Type B pancreatic cell (in vitro differentiated cells): ENCODE measurements at regions not wholly inside any gene's neighbourhood (a gene's known extent, or its start where the extent isn't known, plus 50 kb on each side); places are given as distances from the start of the nearest gene placed in this dataset.

Experiments used
- DNase-seq: peaks from one replicate; pipeline ENCODE4 v3.0.0; 2021; ENCODE audit warnings: mixed read lengths; ENCODE audit not compliant: unreplicated experiment; ENCODE audit errors: extremely low spot score
- H3K27ac Mint-ChIP-seq: 2 replicates; pipeline ENCODE4 v1.8.0; 2021; ENCODE audit warnings: mild to moderate bottlenecking, mixed read lengths
- H3K27me3 Mint-ChIP-seq: 2 replicates; pipeline ENCODE4 v1.8.0; 2021; ENCODE audit warnings: mixed read lengths
- H3K36me3 Mint-ChIP-seq: 2 replicates; pipeline ENCODE4 v1.8.0; 2021; ENCODE audit warnings: mixed read lengths
- H3K4me1 Mint-ChIP-seq: one replicate; pipeline ENCODE4 v1.8.0; 2021; ENCODE audit warnings: mixed read lengths; ENCODE audit not compliant: unreplicated experiment
- H3K4me3 Mint-ChIP-seq: 2 replicates; pipeline ENCODE4 v1.8.0; 2021; ENCODE audit warnings: mild to moderate bottlenecking, mixed read lengths
- H3K9me3 Mint-ChIP-seq: 2 replicates; pipeline ENCODE4 v1.8.0; 2021; ENCODE audit warnings: mixed read lengths
- CTCF ChIP-seq: fragments of 200-600 bp; sonication (generic); conservative IDR thresholded peaks from 2 replicates; pipeline ENCODE4 v1.5.0; 2021; ENCODE audit warnings: antibody characterized with exemption, mild to moderate bottlenecking

DNA sequence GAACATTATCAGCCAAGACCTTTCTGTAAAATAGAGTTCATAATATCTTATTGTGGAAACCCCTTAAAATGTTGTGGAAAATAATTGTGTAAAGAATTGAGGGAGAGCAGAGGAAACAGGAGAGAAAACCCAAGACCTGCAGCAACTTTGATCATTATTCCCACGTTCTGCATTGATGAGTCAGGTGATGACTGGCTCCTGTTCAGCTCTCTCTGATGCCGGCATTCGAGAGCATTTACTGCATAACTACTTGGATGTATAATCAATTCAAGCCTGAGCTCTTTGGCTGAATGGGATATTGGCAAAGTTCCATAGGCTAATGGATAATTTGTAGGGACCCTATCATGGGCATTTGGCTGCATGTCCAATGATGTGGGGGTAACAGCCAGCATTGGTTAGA is 176.3 kb upstream of the ARID2 start:
- Mint-ChIP-seq H3K27me3 (no peaks in the 10 kb centered on the region), H3K27ac (no peak overlapping the region), H3K36me3 (no peaks in the 10 kb centered on the region), H3K4me3 (no peak overlapping the region), H3K4me1 (no peaks in the 10 kb centered on the region), H3K9me3 (no peaks in the 10 kb centered on the region)
- DNase-seq, result no peak
- no peak for TF ChIP-seq CTCF

GRCh38 chr12:45557016-45557415 is 172.5 kb upstream of the ARID2 start:
- H3K4me1 Mint-ChIP-seq, result no peaks in the 10 kb centered on the region
- TF ChIP-seq CTCF, result no peak
- no peak overlapping the region for H3K27ac Mint-ChIP-seq
- no peak for DNase-seq
- H3K27me3 Mint-ChIP-seq, result no peaks in the 10 kb centered on the region
- H3K4me3 Mint-ChIP-seq, result no peak overlapping the region
- no peaks in the 10 kb centered on the region for H3K36me3 Mint-ChIP-seq
- H3K9me3 Mint-ChIP-seq, result no peaks in the 10 kb centered on the region

DNA sequence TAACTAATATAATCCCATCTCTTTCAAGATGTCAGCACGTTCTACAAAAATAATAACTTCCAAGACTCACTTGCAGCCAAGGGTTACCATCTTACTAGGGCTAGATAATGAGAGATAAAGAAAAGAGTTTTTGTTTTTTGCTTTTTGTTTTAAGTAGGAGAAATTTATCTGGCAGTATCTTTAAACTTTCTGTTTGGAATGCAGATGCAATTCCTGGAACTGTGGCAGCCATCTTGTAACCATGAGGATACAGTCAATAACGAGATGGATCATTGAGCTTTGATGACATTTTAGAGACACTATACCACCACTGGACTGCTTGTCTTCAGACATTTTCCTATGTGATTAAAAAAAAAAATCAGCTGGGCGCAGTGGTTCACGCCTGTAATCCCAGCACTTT is 171.2 kb upstream of the ARID2 start:
- TF ChIP-seq CTCF, result no peak
- Mint-ChIP-seq H3K36me3 (no peaks in the 10 kb centered on the region), H3K9me3 (no peaks in the 10 kb centered on the region), H3K27ac (no peak overlapping the region), H3K4me3 (no peak overlapping the region), H3K4me1 (no peaks in the 10 kb centered on the region), H3K27me3 (no peaks in the 10 kb centered on the region)
- no peak for DNase-seq

DNA sequence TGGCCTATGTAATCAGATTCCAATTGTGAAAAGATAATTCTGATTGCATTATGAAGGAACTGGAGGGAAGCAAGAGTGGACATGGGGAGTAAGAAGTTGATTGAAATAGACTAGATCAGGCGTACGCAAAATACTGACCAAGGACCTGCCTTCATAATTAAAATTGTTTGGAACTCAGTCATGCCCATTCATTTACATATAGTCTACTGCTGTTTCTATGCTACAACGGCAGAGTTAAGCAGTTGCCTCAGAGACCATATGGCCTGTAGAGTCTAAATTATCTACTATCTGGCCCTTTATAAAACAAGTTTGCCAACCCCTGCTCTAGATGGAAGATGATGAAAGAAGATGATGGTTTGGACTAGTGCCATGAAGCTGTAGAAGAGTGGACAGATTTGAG is 170.0 kb upstream of the ARID2 start:
- Mint-ChIP-seq H3K4me1 (no peaks in the 10 kb centered on the region), H3K27me3 (no peaks in the 10 kb centered on the region), H3K9me3 (no peaks in the 10 kb centered on the region), H3K36me3 (no peaks in the 10 kb centered on the region), H3K4me3 (no peak overlapping the region), H3K27ac (no peak overlapping the region)
- no peak for DNase-seq
- TF ChIP-seq CTCF, result no peak

GRCh38 chr12:45560689-45561088 is 168.8 kb upstream of the ARID2 start:
- Mint-ChIP-seq H3K4me1 (no peaks in the 10 kb centered on the region), H3K27me3 (no peaks in the 10 kb centered on the region), H3K27ac (no peak overlapping the region), H3K9me3 (no peaks in the 10 kb centered on the region), H3K4me3 (no peak overlapping the region), H3K36me3 (no peaks in the 10 kb centered on the region)
- no peak for DNase-seq
- no peak for TF ChIP-seq CTCF

GRCh38 chr12:45561488-45561887 is 168.0 kb upstream of the ARID2 start:
- DNase-seq, result no peak
- Mint-ChIP-seq H3K4me3 (no peak overlapping the region), H3K27me3 (no peaks in the 10 kb centered on the region)

More at GRCh38 chr12:45561488-45561887, 168.0 kb upstream of the ARID2 start:
- no peaks in the 10 kb centered on the region for H3K36me3 Mint-ChIP-seq
- TF ChIP-seq CTCF, result no peak
- no peak overlapping the region for H3K27ac Mint-ChIP-seq
- H3K4me1 Mint-ChIP-seq, result no peaks in the 10 kb centered on the region
- no peaks in the 10 kb centered on the region for H3K9me3 Mint-ChIP-seq
